Rectal smooth muscle tissue (tissue), 1 donor: ENCODE measurements at regions not wholly inside any gene's neighbourhood (a gene's known extent, or its start where the extent isn't known, plus 50 kb on each side); places are given as distances from the start of the nearest gene placed in this dataset.

Source experiments
- H3K27ac ChIP-seq: one replicate; pipeline ENCODE4 v1.7.0; 2013; ENCODE audit warnings: low read depth, low read length, inconsistent platforms
- H3K27me3 ChIP-seq: one replicate; pipeline ENCODE4 v1.7.0; 2013; ENCODE audit warnings: low read length; ENCODE audit not compliant: control insufficient read depth, insufficient read depth
- H3K36me3 ChIP-seq: one replicate; pipeline ENCODE4 v1.7.0; 2013; ENCODE audit warnings: low read length; ENCODE audit not compliant: control insufficient read depth, insufficient read depth
- H3K4me1 ChIP-seq: one replicate; pipeline ENCODE4 v1.7.0; 2013; ENCODE audit warnings: low read length; ENCODE audit not compliant: control insufficient read depth, insufficient read depth
- H3K4me3 ChIP-seq: one replicate; pipeline ENCODE4 v1.7.0; 2013; ENCODE audit warnings: low read length
- H3K9ac ChIP-seq: one replicate; pipeline ENCODE4 v1.7.0; 2013; ENCODE audit warnings: low read length

DNA sequence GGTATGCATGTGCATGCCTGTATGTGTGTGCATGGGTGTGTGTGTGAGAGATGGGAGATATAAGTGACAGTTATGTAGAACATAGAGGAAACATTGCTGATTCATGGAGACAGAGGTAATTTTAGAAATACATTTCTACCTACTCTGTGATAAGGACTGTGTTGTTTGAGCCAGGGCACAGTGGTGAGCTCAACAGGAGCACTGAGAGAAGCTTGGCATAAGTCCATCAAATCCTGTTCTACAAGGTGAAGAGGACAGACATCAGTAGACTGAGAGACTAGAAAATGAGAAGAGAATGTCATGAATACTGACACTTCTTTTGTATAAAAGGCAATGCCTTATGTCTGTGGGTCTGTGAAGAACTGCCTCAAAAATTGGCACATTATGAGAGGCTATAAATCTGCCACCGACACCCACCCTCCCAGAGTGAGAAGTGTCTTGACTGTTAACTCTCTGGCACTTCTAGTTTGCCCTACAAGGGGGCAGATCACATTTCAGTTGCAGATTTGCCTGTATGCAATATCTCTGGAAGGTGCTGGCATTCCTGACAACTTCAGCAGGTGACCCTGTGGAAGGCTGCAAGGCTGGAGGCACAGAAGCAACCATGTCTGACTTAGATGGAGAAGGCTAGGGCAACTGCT lies 962.3 kb upstream of the NRXN1 start:
- Histone ChIP-seq H3K4me3 (no peak overlapping the region), H3K27ac (no peak overlapping the region), H3K27me3 (no peaks in the 10 kb centered on the region), H3K36me3 (no peaks in the 10 kb centered on the region), H3K9ac (no peak overlapping the region), H3K4me1 (no peaks in the 10 kb centered on the region)

DNA sequence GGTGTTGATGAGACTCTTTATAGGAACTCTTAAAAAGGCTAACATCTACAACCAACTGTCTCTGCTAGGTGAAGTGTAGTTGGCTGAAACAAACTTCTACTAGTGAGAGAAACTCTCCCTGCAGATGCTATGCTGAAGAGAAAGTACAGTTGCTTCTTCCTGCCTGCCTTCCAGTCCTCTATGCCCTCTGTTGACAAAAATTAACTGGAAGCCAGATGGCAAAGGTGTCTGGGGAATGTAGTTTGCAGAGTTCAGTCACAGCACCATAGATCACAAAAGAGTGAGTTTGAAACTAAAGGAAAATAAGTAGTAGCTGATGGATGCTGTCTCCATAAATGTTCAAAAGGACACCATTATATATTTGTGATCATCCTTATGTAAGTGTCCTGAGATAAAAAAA lies 958.8 kb upstream of the NRXN1 start:
- Histone ChIP-seq H3K36me3 (no peaks in the 10 kb centered on the region), H3K27me3 (no peaks in the 10 kb centered on the region), H3K4me3 (no peak overlapping the region), H3K9ac (no peak overlapping the region), H3K4me1 (no peaks in the 10 kb centered on the region), H3K27ac (no peak overlapping the region)

DNA sequence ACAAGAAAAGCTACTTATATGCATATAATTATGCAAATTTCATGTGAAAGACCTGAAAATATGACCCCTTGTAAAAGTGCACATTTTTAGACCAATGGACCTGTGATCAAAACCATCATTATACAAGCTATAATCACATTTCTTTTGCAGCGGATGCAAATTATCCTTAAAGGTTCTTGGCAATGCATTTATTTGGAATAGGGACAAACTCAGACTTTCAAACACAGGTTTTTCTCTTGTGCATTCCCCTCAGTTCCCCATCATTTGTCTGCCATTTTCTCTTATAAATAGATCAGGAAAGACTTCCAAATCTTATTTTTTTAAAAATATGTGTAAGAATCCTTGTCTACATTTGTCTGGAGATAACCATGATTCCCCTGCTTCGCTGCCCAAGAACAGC lies 954.2 kb upstream of the NRXN1 start:
- H3K27ac ChIP-seq = no peak overlapping the region
- H3K4me3 ChIP-seq = no peak overlapping the region
- no peaks in the 10 kb centered on the region for H3K27me3 ChIP-seq
- H3K4me1 ChIP-seq = no peaks in the 10 kb centered on the region
- no peaks in the 10 kb centered on the region for H3K36me3 ChIP-seq
- H3K9ac ChIP-seq = no peak overlapping the region

DNA sequence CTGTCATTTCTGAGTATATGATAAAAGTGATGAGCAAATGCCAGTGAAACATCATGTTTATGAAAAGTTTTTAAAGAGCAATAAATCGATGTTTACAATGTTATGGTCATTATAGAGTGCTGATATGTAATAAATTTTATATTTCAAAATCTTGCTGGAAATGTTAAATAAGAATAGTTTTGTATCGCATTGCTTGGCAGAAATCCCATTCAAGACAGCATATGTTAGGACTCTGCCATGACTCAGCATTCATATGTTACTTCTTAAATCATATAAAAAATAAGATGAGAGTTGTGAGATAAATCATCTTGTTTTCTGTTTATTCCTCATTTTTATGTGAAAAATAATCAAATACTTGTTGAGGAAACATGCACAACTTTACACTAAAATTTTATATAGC lies 949.9 kb upstream of the NRXN1 start:
- Histone ChIP-seq H3K9ac (no peak overlapping the region), H3K27me3 (no peaks in the 10 kb centered on the region), H3K27ac (no peak overlapping the region), H3K36me3 (no peaks in the 10 kb centered on the region), H3K4me1 (no peaks in the 10 kb centered on the region), H3K4me3 (no peak overlapping the region)

DNA sequence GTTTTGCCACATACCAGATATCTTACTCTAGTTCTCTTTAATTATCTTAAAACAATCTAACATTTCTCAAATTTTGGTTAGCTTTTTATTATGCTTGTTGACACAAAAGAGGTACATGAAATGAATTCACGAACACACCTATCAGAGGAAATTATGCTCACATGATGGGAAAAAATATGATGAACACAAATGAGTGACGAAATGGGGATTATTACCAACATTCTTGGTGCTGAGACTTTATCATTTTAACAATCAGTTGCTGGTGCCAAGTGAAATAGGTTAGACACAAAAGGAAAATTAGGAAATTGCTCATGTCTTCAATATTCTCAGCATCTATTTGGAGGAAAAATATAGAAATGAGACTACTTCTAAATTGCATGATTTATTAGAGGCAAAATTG lies 944.7 kb upstream of the NRXN1 start:
- Histone ChIP-seq H3K27me3 (no peaks in the 10 kb centered on the region), H3K4me1 (no peaks in the 10 kb centered on the region), H3K27ac (no peak overlapping the region), H3K4me3 (no peak overlapping the region), H3K9ac (no peak overlapping the region), H3K36me3 (no peaks in the 10 kb centered on the region)

DNA sequence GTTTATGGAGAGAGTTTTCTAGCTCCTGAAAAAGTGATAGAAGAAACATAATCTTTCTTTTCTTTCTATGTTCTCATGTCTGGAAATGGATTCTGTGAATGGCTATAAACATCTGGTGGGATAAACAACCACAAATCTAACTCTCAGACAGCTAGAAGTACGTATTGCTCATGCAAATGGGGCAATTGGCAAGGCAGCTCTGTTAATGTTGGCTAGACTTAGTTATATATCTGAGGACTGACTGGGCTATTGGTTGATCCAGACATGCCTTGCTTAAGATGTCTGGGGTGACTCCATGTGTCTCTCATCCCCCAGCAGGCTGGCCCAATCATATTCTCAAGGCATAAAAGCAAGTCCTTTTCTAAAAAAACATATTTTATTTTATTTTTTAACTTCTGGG lies 939.2 kb upstream of the NRXN1 start:
- Histone ChIP-seq H3K27ac (no peak overlapping the region), H3K9ac (no peak overlapping the region), H3K36me3 (no peaks in the 10 kb centered on the region), H3K27me3 (no peaks in the 10 kb centered on the region), H3K4me3 (no peak overlapping the region), H3K4me1 (no peaks in the 10 kb centered on the region)

DNA sequence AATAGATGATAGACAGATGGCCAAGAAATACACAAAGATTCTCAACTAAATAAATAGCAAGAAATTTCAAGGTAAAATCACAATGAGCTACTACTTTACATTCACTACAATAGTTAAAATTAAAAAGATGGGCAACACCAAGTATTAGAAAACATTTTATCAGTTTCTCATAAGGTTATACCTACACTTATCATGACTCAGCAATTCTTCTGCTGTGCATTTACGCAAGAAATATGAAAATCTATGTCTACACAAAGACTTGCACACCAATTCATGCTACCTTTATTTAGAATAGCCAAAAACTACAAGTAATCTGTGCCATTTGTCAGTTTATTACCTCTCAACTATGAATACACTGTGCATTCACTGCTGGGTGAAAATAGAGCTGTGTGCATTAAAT lies 937.4 kb upstream of the NRXN1 start:
- Histone ChIP-seq H3K4me3 (no peak overlapping the region), H3K27me3 (no peaks in the 10 kb centered on the region), H3K36me3 (no peaks in the 10 kb centered on the region), H3K27ac (no peak overlapping the region), H3K4me1 (no peaks in the 10 kb centered on the region), H3K9ac (no peak overlapping the region)

DNA sequence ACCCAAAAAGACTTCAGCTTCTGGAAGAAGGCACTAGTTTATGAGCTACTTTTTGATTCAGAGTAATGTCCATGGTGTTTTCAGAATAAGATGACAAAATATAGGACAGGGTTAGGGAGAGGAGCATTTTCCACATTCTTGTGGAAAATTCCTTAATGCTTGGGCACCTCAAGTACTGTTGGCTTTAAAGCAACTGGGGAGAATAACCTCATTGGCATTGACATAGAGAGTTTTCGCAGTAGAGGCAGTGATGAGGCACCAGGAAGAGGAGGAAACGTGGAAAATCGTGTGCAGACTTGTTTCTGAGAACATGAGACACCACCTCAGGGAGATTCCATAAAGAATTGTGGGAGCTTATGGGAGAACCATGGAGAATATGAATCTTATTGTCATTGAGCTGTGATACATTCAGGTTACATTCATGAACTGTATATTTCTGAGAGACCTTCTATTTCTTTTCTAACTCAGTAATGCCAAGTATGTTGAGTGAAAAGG lies 929.0 kb upstream of the NRXN1 start:
- H3K36me3 ChIP-seq = no peaks in the 10 kb centered on the region
- no peaks in the 10 kb centered on the region for H3K27me3 ChIP-seq
- H3K4me1 ChIP-seq = no peaks in the 10 kb centered on the region
- no peak overlapping the region for H3K4me3 ChIP-seq
- H3K9ac ChIP-seq = no peak overlapping the region
- no peak overlapping the region for H3K27ac ChIP-seq

DNA sequence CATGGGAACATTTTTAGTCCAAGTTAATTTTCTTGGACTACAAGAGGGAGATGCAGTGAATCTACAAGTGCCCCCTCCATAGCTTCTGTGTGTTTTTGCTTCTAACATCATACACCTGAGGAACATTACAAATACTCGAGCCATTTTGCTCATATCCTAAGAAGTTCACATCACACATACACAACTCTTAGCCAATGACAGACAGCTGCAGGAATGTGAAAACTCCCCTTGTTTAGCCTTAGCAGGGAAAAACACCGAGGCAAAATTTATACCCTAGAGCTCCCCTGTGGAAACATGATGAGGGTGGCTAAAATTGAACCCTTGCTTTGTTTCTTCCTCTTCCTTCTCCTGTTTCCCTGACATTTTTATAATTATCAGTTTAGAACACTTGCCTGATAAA lies 928.3 kb upstream of the NRXN1 start:
- no peak overlapping the region for H3K9ac ChIP-seq
- no peak overlapping the region for H3K27ac ChIP-seq
- no peaks in the 10 kb centered on the region for H3K36me3 ChIP-seq
- H3K27me3 ChIP-seq = no peaks in the 10 kb centered on the region
- no peak overlapping the region for H3K4me3 ChIP-seq
- H3K4me1 ChIP-seq = no peaks in the 10 kb centered on the region

DNA sequence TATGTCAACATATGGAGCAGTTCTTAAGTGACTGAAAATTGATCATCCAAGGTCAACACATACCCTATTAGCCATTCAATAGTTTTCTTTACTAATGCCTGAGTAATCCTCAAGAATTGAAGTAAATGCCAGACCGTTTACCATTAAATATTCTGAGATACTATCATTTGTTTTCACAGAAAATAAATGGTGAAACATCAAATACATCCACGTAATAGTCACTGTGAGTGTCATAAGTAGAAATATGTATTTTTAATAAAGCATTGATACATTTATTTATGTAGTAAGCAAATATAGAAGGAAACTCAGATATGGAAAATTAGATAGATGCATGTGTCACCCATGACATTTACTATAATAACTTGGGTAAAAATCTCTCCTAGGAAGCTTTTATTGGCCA lies 927.8 kb upstream of the NRXN1 start:
- no peaks in the 10 kb centered on the region for H3K4me1 ChIP-seq
- no peak overlapping the region for H3K27ac ChIP-seq
- no peak overlapping the region for H3K9ac ChIP-seq
- H3K36me3 ChIP-seq = no peaks in the 10 kb centered on the region
- H3K4me3 ChIP-seq = no peak overlapping the region
- no peaks in the 10 kb centered on the region for H3K27me3 ChIP-seq

DNA sequence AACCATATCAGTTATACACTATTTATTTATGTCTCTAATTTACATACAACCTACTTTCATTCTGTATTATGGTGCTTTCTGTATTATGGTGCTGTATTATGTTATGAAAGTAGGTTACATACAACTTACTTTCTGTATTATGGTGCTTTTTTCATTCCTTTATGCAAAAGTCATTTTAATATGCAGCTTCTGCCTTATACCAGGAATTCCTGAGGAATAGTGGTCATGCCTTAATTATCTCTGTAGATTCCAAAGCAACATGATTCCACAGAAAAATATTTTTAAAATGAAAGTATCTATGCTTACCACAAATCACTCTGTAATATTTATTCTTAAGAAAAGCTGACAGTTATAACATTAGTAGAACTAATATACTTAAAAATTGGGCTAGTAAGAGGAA lies 922.0 kb upstream of the NRXN1 start:
- no peaks in the 10 kb centered on the region for H3K27me3 ChIP-seq

DNA sequence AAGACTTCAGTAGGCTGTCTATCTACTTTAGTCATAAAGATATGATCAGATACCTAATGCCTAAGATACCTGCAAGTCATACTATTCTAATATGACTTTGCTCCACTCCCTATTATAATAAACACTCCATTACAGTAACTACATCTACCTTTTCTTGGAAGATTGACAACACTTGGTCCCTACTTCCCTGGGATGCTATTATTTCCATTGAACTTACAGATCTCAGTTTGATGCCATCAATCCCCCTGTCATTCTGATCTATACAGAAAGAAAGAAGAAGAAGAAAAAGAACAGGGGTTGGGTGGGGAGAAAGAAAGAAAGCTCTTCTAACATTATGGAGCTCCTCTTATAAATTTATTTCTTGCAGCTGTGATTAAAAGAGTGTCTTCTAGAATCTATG lies 889.1 kb upstream of the NRXN1 start:
- H3K27ac ChIP-seq = no peak overlapping the region
- H3K9ac ChIP-seq = no peak overlapping the region
- no peaks in the 10 kb centered on the region for H3K27me3 ChIP-seq
- no peaks in the 10 kb centered on the region for H3K4me1 ChIP-seq
- no peak overlapping the region for H3K4me3 ChIP-seq
- H3K36me3 ChIP-seq = no peaks in the 10 kb centered on the region

More for the DNA sequence above, 922.0 kb upstream of the NRXN1 start:
- Histone ChIP-seq H3K27ac (no peak overlapping the region), H3K9ac (no peak overlapping the region), H3K36me3 (no peaks in the 10 kb centered on the region), H3K4me1 (no peaks in the 10 kb centered on the region), H3K4me3 (no peak overlapping the region)

DNA sequence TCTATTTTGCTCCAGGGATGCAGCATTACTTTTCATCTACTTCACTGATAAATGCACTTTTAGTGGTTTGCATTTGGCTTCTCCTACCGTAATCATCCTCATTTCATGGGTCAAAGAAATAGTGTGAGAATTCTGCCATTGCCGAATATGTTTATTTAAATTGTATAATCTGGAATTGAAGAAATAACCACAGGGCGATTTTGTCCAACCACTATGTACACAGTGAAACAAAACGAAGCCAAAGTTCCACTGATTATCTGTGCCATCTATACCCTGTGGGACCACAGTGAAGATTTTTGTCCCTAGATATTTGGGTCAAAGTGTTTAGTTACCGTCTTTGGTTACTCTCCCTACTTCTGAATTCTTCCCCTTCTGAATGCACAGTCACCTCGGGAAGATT lies 888.6 kb upstream of the NRXN1 start:
- Histone ChIP-seq H3K27ac (no peak overlapping the region), H3K4me1 (no peaks in the 10 kb centered on the region), H3K4me3 (no peak overlapping the region), H3K36me3 (no peaks in the 10 kb centered on the region), H3K27me3 (no peaks in the 10 kb centered on the region), H3K9ac (no peak overlapping the region)
